ENCODE measurements at regions not wholly inside any gene's neighbourhood (a gene's known extent, or its start where the extent isn't known, plus 50 kb on each side); places are given as distances from the start of the nearest gene placed in this dataset.

- TF ChIP-seq, protein P1, sequence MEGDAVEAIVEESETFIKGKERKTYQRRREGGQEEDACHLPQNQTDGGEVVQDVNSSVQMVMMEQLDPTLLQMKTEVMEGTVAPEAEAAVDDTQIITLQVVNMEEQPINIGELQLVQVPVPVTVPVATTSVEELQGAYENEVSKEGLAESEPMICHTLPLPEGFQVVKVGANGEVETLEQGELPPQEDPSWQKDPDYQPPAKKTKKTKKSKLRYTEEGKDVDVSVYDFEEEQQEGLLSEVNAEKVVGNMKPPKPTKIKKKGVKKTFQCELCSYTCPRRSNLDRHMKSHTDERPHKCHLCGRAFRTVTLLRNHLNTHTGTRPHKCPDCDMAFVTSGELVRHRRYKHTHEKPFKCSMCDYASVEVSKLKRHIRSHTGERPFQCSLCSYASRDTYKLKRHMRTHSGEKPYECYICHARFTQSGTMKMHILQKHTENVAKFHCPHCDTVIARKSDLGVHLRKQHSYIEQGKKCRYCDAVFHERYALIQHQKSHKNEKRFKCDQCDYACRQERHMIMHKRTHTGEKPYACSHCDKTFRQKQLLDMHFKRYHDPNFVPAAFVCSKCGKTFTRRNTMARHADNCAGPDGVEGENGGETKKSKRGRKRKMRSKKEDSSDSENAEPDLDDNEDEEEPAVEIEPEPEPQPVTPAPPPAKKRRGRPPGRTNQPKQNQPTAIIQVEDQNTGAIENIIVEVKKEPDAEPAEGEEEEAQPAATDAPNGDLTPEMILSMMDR (IDR thresholded peaks at IDR 0.05; ENCODE audit: low read depth, low read length, poor library complexity, severe bottlenecking) = no peak
- TF ChIP-seq EZH2phosphoT487 (IDR thresholded peaks at IDR 0.05; ENCODE audit: borderline replicate concordance, low read length) = no peak
These were observed 1214.8 kb downstream of the STIM2 start for GRCh38 chr4:28075401-28075956.

Measured in DOHH2 (cell line).